Activated T-cell treated with anti-CD3 and anti-CD28 coated beads for 48 hours (primary cell): ENCODE measurements at regions not wholly inside any gene's neighbourhood (a gene's known extent, or its start where the extent isn't known, plus 50 kb on each side); places are given as distances from the start of the nearest gene placed in this dataset.
"Not testable (repeated sequence)": the region's sequence is repeated elsewhere in the genome, so short reads cannot be mapped to it uniquely, and the experiment has no call there.

Source experiments
- DNase-seq: peaks from one replicate; pipeline ENCODE4 v3.0.0-alpha.2; 2020; ENCODE audit warnings: low read depth

DNA sequence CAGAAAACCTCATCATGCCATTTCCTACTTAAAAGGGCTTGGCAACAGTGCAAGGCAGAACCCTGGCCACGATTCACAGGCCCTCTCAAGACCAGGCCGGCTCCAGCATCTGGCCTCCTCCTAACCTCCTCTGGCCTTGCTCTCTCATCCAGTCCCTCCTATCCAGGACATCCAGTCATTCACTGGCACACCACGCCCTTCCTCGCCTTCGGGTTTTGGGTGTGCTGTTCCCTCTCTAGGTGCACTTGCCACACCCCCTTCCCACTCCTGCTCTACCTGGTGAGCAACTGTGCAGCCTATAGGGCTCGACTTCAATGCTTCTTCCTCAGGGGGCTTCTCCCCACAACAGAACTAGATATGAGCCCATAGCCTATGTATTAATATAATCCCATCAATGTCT, 317.1 kb downstream of the ARRDC4 start:
- DNase-seq, result no peak

DNA sequence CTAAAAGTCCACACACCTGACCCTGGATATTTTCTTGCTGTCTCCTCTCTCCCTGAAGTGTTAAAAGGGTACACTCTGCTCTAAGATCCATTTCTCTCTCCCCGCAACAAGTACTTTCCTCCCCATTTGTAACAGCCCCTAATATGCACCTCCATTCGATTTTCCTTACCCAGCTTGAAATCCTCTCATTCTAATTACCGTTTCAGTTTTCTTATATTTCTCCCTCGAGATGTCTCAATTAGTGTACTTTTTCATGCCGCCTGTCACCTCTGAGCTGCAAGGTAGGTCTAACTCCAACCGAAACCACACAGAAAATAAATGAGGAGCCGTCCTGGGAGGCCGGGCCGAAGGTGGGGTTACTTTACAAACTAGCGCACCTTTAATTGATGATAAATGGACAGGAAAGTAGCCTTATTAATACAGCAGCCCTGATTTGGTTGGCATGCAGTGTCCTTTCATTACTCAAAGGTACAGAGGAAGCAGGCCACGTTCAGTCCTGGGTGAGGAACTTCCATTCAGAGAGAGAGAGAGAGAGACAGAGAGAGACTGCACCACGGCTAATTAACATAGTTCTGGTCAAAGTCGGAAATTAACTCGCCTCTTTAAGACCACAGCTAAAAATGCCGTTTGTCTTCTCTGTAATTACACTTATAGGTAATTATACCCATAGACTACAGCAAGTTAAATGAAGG, 319.9 kb downstream of the ARRDC4 start:
- DNase-seq, result no peak

DNA sequence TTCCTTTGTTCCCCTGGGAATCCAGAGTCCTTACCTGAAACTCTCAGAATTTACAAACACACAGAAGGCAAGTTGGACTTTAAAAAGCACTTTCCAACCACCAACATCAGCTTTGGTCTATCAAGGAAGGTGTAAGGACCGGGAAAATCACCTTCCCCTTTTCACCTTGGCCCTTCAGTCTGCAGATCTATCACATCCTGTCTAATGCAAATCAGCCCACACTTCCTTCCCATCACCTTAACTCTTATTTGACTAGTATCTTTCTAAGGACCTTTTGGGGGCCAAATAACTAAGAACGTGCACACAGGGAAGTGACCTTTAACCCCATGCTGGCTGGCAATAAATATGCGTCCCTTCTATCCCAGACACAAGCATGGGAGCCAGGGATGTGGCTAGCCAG, 320.6 kb downstream of the ARRDC4 start:
- DNase-seq, result no peak

DNA sequence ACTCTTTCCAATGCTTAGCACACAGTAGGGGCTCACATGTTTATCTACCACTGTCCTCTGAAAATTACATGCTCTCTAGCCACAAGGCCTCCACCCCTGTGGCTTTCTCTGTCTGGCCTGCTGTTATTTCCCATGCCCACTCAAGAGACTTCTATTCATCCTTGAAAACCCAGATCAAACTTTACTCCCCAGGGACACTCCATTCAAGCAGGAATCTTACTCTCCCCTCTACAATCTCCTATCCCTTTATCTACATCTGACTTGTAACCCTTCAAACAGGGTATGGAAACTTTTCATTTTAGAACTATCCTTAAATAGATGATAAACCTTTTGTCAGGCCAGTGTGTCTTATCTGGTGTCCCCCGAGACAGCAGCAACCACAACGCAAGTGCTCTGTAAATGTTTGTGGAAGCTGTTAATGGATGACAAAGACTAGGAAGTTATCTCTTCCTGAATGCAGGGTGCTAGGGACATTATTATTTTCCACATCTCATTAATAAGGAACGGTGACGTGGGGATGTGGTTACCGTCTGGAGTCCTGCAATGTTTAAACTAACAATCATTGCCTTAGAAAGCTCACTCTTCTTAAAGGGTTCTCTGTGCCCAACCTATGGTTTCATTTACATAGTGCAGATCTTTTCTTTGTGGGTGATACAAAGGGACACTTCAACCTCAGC, 322.3 kb downstream of the ARRDC4 start:
- DNase-seq, result no peak

DNA sequence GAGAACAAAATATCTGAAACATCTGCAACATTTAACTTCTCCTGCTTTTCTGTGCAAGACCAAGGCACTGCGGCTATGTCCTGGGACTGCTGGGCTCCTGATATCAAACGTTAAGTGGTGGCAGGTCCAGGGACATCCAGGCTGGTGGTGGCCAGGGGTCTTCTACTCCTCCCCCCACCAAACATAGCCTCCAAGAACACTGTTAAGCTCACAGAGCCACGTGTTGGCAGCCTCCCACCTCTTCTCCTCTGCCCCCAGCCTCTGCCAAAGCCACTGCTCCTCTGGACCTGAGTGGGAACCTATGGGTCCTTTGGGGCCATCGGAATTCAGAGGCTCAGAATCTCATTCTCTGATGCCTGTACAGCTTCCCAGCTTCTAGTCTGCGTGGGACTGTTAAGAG, 325.7 kb downstream of the ARRDC4 start:
- no peak for DNase-seq

DNA sequence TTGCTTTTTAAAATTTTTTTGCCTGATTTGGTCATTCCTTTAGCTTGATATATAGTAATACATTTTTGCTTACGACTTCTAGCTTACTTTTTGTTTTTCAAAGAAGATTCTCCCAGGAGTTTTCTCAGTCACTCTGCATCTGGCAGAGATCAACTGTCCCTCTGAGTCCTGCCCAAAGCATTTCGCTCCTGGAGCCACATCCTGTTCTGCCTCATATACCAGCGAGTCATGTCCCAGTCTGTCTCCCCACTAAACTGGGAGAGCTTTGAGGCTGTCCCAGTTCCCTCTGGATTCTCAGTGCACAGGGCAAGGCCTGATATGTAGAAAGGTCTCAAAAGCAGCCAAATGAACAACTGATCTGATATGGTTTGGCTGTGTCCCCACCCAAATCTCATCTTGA, 326.3 kb downstream of the ARRDC4 start:
- no peak for DNase-seq

DNA sequence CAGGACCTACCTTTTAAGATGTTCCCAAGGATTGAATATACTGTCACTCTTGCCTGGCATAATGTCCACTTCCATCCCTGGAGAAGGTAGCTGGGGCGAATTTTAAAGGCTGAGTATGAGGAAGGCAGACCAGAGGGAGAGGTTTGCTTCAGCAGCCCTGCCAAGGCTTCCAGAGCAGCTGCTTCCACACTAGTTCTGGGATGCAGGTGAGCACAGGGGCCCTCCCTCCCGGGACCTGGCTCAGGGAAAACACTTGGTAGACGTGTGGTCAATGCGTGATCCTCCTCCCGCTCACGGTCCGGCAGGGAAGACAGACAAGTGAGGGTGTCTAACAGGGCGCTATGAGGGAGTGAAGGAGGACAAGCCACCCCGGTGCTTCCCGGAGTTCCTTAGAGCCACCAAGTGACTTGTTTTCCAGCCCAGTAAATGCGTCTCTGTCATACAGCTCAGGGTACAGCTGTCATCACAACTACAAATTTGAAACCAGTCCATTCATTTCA, 327.6 kb downstream of the ARRDC4 start:
- DNase-seq, result no peak

DNA sequence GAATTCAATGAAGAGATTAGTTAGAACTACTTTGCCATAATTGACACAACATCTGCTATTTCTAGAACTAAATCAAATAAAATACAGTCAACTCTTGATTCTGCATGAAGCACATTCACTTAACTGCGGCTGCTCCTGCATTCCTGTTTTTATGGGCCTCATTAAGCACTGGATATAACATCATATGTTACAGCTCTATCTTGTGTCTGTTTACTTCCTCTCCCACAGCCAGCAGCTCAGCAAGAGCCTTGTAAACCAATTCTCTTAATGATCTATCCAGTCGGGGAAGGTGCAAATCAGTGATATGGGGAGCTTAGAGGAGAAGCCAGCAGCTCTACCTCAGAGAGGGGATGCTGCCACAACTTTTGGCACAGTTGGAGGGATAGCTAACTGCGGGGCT, 329.2 kb downstream of the ARRDC4 start:
- DNase-seq, result no peak

DNA sequence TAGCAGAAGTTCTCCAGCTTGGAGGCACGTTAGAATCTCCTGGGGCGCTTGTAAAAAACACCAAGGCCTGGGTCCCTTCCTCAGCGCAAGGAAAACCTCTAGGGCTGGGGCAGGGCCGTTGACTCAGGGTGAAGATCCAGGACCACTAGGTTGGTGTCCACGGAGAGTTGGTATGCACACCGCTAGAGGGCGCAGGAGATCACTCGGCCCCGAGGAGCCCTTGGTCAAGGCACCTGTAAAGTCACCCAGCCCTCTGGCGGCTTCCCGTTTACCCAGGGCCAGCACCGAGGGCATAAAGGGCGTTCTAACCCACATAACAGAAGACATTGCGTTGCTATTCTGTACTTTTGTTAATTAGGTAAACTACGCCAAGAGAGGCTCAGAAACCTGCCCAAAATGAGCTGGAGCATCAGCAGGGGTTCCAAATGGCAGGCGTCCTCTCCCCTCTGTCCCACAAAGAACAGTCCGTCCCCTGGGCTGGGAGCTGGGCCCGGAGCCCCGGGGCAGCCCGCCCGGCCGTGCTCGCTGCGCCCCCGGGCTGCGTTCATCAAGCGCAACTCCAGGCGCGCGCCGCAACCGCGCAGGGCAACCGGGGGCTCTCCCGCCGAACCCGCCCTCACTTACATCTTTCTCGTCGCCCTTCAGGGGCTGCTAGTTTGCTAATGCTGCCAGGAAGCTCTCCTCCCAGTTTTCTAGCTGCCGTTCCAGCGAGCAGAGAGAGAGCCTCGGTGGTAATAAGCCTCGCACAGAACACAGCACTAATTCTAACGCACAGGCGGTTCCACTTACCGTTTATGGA, 332.1 kb downstream of the ARRDC4 start:
- DNase-seq, result peak; percentile 37

DNA sequence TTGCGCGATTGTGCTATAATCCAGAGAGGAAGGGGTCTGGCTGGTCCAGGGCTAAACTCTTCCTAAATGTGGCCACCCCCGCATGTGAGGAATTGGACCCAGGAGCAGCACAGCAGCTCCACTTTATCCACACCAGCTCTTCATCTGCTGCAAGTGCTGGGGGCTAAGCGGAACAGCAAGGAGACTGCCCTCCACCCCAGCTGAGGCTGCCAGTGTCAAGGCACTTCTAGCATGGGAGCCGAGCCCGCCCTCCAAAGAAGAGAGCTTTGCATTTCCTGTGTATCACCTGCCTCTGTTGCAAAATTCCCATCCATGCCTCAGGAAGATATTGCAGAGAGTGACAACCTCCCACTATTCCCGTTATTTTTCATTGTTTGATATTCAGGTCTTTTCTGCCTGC, 333.6 kb downstream of the ARRDC4 start:
- DNase-seq, result no peak

DNA sequence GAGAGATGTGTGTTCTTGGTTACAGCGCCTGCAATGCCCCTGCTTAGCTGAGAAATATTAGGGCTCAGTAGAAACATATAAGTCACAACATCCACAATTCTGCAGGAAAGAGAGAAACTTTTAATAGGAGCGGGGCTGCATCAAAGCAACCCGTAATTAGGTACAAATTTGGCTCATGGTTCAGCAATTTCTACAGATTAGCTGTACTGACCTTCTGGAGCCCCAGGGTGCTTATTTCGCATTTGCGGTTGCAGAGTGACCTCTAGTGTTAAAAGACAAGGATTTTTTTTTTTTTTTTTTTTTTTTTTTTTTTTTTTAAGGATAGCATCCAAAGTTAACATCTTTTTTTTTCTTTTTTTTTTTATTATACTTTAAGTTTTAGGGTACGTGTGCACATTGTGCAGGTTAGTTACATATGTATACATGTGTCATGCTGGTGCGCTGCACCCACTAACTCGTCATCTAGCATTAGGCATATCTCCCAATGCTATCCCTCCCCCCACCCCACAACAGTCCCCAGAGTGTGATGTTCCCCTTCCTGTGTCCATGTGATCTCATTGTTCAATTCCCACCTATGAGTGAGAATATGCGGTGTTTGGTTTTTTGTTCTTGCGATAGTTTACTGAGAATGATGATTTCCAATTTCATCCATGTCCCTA, 334.7 kb downstream of the ARRDC4 start:
- DNase-seq, result not testable (repeated sequence)

DNA sequence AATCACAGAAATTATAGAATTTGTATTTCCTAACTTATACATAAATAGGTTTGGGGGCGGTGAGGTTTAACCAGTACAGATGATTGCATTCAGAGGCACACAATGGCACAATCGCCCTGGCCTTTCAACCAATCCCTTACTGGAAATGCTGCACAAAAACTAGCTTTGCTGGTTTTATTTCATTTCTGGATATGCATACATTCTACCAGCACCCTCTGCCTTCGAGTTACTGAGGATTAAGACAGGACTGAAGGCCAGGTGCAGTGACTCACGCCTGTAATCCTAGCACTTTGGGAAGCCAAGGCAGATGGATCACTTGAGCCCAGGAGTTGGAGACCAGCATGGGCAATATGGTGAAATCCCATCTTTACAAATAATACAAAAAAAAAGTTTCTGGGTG, 336.1 kb downstream of the ARRDC4 start:
- no peak for DNase-seq

DNA sequence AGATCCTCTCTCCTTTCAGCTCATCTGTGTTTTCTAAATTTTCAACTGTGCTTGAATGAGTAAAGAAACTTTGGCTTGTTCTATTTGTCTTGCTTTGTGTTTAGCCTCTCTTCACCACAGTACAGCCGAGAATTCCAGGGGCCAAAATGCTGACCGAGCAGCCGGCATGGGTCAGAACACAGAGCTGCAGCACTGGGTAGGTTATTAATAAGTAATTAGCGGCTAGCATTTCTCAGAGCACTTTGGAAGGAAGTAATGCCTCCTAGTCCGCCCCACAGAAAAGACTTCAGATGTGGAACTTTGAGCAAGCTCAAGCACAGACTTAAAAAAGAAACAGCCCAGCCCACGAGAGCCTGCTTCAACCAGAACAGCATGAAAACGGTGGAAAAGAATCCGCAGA, 343.9 kb downstream of the ARRDC4 start:
- DNase-seq, result no peak

DNA sequence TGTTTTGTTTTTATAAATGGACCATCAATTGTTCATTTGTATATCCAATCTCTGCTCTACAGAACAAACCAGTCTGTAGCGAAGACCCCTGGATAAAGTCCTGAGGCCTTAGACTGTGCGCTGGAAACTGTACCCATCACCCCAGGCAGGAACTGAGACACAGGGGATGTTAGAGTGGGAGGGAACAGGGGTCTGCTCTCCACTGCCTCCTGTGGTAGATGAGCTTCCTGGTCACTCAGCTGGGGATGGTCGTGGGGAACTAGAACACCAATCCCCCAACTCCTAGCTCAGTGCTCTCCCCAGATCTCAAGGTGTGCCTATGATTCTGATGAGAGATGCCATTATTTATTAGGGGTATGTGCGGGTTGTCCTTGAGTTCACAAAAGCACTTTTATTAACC, 340.2 kb upstream of the IGF1R start:
- no peak for DNase-seq

DNA sequence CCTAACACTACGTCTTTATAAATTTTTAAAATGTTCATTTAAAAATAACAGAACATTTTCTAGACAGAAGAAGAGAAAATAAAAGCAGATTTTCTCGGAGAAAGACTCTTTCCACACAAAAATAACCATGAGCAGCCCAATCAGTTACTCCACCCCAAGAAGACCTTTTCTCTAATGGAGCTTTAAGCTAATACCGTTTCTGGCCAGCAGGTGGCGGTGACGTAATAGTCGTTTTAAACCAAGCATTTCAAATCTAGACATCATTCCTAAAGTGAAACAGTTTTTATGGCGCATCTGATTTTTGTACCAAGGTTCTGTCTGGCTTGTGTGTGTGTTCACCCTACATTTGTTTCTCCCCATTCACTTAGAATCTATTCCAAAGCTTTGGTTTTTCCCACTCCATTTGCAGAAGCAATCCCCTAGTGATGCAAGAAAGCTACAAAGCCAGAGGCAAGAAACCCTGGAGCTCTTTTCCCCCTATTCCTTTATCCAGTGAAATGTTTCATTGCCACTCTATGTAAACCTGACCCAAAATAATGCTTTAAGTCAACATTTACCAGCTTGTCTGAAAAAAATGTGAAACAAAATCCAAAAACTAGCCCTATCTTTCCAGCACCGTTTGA, 336.7 kb upstream of the IGF1R start:
- DNase-seq, result peak; percentile 44

DNA sequence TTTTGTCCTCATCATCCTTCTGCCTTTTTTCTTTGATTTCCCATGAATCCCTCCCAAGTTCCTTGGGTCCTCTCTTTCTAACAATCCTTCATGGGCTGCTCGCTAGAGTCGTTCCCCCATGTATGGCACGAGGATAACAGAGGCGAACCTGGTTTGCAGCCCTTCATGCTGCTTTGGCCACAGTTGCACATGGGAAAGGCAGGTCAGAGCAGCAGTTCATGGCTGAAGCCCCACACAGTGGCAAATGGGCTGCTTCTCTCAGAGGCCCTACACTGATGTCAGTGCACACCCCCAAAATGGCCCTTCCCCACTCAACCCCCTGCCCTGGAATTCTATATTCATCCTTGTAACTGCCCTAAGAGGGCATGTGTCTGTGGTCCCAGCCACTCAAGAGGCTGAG, 335.4 kb upstream of the IGF1R start:
- no peak for DNase-seq

DNA sequence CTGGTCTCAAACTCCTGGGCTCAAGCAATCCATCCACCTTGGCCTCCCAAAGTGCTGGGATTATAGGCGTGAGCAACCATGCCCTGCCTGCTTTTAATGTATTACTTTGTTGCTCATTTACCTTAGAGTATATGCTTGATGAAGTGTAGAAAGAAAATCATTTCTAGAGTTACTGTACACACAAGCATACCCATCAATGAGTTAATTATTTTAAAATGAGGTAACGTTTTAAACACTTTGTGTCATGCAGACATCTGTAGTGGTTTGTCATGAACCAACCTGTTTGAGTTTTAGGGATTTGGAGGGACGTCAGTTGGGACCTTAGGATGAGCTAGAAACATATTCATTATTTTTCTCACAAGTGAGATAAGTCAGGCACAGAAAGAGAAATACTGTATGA, 332.4 kb upstream of the IGF1R start:
- no peak for DNase-seq

DNA sequence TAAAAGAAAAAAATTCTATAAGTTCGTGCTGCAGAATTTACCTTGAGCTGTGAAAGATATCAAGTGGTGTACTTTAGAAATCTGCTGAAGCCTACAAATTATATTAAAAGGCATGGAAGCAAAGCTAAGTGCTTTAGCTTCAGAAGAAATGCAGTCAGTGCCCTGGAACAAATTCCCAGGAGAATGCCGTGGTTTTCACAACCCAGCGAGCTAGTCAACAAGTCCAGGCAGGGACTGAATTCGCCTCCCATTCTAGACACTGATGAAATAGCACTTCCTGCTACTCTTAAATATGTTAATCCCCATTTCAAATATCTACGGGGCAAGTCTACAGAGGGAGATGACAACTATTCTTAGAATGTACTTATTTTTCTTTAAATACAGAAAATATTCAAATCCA, 326.4 kb upstream of the IGF1R start:
- no peak for DNase-seq

DNA sequence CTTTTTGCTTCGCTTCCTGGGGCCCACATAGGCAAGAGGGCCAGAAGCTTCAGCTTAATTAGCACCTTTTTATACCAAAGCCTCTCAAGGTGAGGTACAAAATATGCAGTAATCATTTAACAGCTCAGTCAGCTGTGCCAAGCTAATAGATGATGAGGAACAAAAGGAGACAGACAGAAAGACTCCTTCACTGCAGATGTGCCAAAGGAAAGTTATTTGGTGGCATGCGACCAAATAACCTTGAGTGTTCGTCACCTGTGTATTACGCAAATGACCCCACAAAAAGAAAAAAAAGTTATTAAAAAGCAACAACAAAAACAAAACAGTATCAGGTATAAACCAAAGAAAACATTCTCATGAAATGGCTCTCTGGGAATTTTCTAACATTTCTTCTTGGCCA, 325.8 kb upstream of the IGF1R start:
- DNase-seq, result no peak

DNA sequence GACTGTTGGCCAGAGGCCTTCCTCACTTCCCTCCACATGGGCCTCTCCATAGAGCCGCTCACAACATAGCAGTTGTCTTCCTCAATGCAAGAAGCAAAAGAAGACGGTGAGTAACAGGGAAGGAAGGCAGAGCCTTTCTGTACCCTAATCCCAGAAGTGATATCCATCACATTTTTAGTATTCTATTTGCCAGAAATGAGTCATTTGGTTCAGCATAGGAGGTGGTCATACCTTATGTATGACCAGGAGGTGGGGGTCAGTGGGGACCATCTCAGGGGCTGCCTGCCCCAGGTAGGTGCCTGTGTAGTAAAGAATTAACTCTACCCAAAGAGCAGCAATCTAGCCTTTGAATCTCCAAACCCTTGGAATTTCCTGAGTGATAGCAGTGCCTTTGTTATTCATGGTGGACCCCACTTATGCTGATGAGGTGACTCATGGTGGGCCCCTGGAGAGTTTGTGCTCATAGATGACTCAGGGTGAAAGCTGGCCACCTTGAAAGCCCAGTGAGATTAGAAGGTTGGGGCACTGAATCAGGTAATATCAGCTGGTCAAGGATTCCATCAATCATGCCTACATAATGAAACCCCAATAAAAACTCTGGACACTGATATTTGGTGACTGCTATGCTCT, 323.9 kb upstream of the IGF1R start:
- no peak for DNase-seq

DNA sequence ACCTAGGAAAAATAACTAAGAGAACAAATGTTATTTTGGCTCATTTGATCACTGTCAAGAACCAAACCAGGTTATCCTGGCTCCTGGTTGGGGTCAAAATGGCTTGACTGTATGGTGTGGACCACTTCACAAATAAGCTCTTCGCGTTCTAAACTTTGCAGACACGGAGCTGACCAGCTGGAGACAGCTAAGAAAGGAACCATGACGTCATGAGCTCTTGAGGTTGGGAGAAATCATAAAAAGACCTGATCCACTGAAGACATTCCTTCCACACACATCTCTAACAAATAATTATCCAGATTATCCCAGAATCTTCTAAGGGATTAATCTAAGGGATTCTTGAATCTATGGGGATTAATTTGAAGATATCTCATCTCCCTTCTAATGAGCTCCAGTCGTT, 321.5 kb upstream of the IGF1R start:
- DNase-seq, result no peak

DNA sequence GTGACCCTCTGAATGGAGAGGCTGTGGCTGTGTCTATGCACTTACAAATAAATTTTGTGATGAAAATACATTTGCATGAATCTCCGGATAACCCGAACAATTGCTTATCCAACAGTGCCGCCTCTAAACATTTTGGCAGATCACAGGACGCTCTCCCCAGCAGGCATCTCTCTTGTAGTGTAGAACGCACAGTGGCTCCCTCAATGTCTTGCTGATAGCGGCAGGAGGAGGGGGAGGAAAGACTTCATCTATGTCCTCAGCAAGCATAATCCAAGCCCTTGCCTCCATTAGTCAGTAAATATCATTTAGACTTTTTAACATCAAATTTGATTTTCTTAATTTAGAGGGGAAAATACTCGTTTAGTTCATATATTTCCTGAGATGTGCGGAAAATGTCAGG, 318.1 kb upstream of the IGF1R start:
- DNase-seq, result no peak
